Stomach smooth muscle (tissue), 2 donors: ENCODE measurements at regions not wholly inside any gene's neighbourhood (a gene's known extent, or its start where the extent isn't known, plus 50 kb on each side); places are given as distances from the start of the nearest gene placed in this dataset.

Experiments used
- H3K27ac ChIP-seq: one replicate; pipeline ENCODE4 v1.7.0; 2013; ENCODE audit warnings: mild to moderate bottlenecking, low read length, inconsistent platforms
- H3K27me3 ChIP-seq, 2 donors: one replicate each; pipeline ENCODE4 v1.7.0; 2013; ENCODE audit warnings: low read length in 2 of 2; ENCODE audit not compliant: insufficient read depth in 2 of 2, control insufficient read depth in 1 of 2
- H3K36me3 ChIP-seq, 2 donors: one replicate each; pipeline ENCODE4 v1.7.0; 2013; ENCODE audit warnings: low read length in 2 of 2; ENCODE audit not compliant: control insufficient read depth in 2 of 2, insufficient read depth in 2 of 2
- H3K4me1 ChIP-seq: one replicate; pipeline ENCODE4 v1.7.0; 2013; ENCODE audit warnings: low read length; ENCODE audit not compliant: control insufficient read depth, insufficient read depth
- H3K4me3 ChIP-seq, 2 donors: one replicate each; pipeline ENCODE4 v1.7.0; 2013; ENCODE audit warnings: low read length in 2 of 2
- H3K9ac ChIP-seq, 2 donors: one replicate each; pipeline ENCODE4 v1.7.0; 2013; ENCODE audit warnings: low read length in 2 of 2, mild to moderate bottlenecking in 1 of 2
- H3K9me3 ChIP-seq, 2 donors: one replicate each; pipeline ENCODE4 v1.7.0; 2013; ENCODE audit warnings: low read length in 2 of 2; ENCODE audit not compliant: control insufficient read depth in 2 of 2
- donor health status: healthy.
- donor health status: Pancreatic carcinoma.

DNA sequence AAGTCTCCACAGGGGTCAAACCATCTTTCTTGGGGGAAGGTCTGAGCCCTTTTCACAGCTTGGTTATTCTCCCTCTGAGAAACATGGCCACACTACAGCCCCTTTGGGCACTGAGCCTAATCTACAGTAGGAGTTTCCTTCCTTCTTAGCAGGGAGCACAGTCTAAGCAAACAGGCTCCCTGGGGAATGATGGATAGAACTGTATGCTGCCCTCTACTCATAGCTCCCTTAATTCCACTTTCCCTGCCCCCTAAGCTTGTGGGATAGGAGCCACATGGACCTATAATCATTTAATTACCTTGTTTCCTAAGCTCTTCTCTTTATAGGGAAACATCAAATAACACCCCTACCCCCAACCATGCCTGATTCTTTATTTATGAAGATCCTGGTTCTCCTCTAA is 442.1 kb upstream of the MEX3C start:
- Histone ChIP-seq H3K9me3 (no peaks in the 10 kb centered on the region), H3K4me1 (no peaks in the 10 kb centered on the region), H3K9ac (no peak overlapping the region), H3K27ac (no peak overlapping the region), H3K4me3 (no peak overlapping the region), H3K27me3 (peaks cover 0 to 2% of the 10 kb centered on the region in 2 donors), H3K36me3 (no peaks in the 10 kb centered on the region)

DNA sequence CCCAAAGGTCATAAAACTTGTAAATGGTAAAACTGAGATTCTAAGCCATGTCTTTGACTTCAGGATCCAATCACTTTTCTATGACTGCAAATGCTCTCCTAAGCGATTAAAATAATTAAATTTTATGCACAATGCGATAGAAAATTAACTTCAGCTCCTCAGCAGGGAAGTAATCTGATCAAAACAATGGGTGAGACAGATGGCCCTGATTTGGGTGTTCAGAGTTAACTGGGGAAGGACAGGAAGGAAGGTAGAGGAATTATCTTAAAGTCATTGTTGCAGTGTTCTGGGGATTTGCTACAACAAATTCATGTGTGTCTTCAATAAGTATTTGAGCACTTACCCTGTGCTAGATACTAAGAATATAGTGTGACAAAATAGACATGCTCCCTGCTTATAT is 446.0 kb upstream of the MEX3C start:
- peaks cover 0 to 2% of the 10 kb centered on the region in 2 donors for H3K27me3 ChIP-seq
- no peak overlapping the region for H3K27ac ChIP-seq
- H3K9ac ChIP-seq: no peak overlapping the region
- H3K9me3 ChIP-seq: no peaks in the 10 kb centered on the region
- no peaks in the 10 kb centered on the region for H3K4me1 ChIP-seq
- no peaks in the 10 kb centered on the region for H3K36me3 ChIP-seq
- H3K4me3 ChIP-seq: no peak overlapping the region

DNA sequence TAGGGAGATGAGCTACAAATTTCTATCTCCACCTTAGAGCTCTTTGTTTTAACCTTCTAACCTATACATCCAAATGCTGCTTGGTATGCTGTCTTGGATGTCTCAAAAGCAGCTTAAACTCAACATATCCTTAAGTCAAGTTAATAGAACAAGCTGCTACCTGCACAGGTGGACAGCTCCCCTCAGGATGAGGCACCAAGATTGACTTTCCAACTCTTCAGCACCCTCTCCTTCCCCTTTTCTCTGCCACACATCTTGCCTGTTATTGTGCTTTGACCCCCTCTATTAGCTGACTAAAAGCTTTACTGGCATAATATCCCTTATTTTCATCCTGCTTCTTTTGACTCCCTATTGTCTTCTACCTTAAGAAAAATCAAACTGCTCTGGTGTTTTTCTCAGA is 448.1 kb upstream of the MEX3C start:
- Histone ChIP-seq H3K4me3 (no peak overlapping the region), H3K36me3 (no peaks in the 10 kb centered on the region)

DNA sequence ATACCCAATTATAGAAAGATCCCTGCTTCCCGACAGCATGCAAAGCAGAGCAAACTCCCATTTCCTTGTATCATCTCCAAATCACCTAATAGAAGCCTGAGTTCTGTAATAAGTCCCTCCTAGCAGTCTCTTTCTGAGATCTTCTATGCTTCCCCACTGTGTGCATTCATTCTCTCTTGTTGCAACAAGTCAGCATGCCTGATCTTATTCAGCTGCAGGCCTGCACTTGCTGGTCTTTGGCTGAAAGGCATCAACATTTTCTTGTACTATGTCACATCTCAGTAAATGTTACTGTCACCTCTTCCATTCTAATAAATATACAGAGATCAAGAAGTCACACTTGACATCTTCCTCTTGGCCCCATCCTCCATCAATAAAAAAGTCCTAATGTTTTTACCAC is 449.9 kb upstream of the MEX3C start:
- no peaks in the 10 kb centered on the region for H3K9me3 ChIP-seq

More for the DNA sequence above, 448.1 kb upstream of the MEX3C start:
- H3K4me1 ChIP-seq: no peaks in the 10 kb centered on the region
- H3K27me3 ChIP-seq: no peaks in the 10 kb centered on the region
- no peak overlapping the region for H3K27ac ChIP-seq
- H3K9me3 ChIP-seq: no peaks in the 10 kb centered on the region
- no peak overlapping the region for H3K9ac ChIP-seq

DNA sequence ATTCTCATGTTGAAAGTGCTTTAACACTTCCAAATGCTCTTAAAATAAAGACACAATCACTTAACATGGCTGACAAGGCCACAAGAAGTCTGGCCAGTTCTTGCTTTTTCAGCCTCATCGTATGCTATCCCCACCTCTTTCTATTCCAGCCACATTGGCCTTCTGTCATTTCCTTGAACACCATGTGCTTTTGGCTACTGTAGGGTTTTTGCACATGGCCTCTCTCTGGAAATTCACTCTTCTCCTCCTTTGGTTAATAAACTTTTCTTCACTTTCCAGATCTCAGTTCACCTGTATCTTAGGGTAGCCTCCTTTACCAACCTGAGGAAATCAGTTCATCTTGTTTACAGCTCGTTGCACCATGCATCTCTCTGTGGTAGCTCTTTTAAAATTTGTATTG is 450.5 kb upstream of the MEX3C start:
- H3K27me3 ChIP-seq: no peaks in the 10 kb centered on the region
- H3K4me1 ChIP-seq: no peaks in the 10 kb centered on the region
- no peaks in the 10 kb centered on the region for H3K36me3 ChIP-seq
- no peak overlapping the region for H3K4me3 ChIP-seq
- no peak overlapping the region for H3K9ac ChIP-seq
- H3K9me3 ChIP-seq: no peaks in the 10 kb centered on the region
- H3K27ac ChIP-seq: no peak overlapping the region

More for the DNA sequence above, 449.9 kb upstream of the MEX3C start:
- H3K4me3 ChIP-seq: no peak overlapping the region
- no peaks in the 10 kb centered on the region for H3K27me3 ChIP-seq
- H3K9ac ChIP-seq: no peak overlapping the region
- H3K36me3 ChIP-seq: no peaks in the 10 kb centered on the region
- no peak overlapping the region for H3K27ac ChIP-seq
- no peaks in the 10 kb centered on the region for H3K4me1 ChIP-seq

DNA sequence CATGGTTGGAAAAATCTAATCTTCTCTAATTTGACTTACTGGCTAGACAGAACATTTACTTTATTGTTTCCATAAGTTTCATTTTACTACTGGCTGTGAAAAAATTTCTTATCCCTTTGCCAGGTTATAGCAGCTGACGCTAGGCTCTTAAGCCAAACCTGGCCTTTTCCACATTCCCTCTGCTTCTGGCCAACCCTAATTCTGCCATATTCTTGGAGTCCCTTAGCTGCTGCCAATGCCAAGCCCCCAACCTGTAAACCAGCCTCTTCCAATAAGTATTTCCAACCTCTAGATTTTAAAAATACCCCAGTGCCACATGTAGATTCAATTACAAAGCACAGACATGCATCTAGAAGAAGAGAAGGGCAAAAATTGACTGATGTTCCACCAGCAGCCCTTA is 452.3 kb upstream of the MEX3C start:
- Histone ChIP-seq H3K27me3 (peaks cover 0 to 6% of the 10 kb centered on the region in 2 donors), H3K9me3 (no peaks in the 10 kb centered on the region), H3K9ac (no peak overlapping the region), H3K36me3 (no peaks in the 10 kb centered on the region), H3K4me3 (no peak overlapping the region), H3K4me1 (no peaks in the 10 kb centered on the region), H3K27ac (no peak overlapping the region)

DNA sequence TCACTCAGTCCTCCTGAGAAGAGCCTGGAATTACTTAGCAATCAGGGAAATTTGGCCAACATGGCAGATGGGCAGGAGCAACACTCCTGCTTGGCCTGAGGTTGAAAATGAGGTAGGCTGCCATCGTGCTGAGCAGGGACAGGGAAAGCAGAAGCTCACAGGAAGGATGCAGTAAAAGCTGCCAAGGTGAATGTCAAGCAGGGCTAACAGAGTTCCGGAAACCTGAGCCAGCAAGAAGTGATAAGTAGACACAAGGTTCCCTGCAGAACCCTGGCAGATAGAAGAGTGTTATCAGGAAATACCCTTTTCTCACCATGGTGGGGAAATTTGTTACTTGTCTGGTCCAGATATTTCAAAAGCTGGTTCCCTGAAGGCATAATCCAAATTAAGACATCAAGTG is 454.3 kb upstream of the MEX3C start:
- H3K9me3 ChIP-seq: no peaks in the 10 kb centered on the region

DNA sequence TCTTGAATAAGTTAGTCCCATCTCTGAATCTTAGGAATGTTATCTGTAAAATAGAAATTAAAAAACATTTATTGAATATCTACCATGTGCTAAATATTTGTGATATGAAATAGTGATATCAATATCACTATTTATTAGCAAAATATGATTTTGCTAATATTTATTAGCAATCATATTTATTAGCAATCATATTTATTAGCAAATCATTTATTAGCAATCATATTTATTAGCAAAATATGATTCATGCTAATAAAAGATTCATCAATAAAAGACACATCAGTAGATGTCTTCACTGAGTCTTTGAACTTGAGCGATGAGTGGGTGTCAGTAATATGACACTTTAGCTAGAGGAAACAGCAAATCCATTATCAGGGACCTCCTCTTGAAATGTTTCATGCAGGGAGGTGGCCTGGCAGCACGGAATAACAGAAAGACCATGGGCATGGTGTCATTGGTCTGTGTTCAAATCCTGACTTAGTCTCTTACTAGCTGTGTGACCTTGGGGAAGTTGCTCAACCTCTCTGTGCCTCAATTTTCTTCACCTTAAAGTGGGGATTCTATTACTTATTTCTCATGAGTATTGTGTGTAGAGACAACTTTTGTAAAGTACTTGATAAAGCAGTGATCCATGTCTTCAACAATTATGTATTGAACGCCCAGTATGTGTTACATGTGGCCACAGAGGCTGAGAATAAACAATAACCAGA is 456.2 kb upstream of the MEX3C start:
- Histone ChIP-seq H3K27ac (no peak overlapping the region), H3K9me3 (no peaks in the 10 kb centered on the region), H3K27me3 (peaks cover 0 to 6% of the 10 kb centered on the region in 2 donors), H3K9ac (no peak overlapping the region), H3K36me3 (no peaks in the 10 kb centered on the region), H3K4me1 (no peaks in the 10 kb centered on the region), H3K4me3 (no peak overlapping the region)

More for the DNA sequence above, 454.3 kb upstream of the MEX3C start:
- Histone ChIP-seq H3K9ac (no peak overlapping the region), H3K4me3 (no peak overlapping the region), H3K27me3 (peaks cover 0 to 6% of the 10 kb centered on the region in 2 donors), H3K27ac (no peak overlapping the region), H3K36me3 (no peaks in the 10 kb centered on the region), H3K4me1 (no peaks in the 10 kb centered on the region)

DNA sequence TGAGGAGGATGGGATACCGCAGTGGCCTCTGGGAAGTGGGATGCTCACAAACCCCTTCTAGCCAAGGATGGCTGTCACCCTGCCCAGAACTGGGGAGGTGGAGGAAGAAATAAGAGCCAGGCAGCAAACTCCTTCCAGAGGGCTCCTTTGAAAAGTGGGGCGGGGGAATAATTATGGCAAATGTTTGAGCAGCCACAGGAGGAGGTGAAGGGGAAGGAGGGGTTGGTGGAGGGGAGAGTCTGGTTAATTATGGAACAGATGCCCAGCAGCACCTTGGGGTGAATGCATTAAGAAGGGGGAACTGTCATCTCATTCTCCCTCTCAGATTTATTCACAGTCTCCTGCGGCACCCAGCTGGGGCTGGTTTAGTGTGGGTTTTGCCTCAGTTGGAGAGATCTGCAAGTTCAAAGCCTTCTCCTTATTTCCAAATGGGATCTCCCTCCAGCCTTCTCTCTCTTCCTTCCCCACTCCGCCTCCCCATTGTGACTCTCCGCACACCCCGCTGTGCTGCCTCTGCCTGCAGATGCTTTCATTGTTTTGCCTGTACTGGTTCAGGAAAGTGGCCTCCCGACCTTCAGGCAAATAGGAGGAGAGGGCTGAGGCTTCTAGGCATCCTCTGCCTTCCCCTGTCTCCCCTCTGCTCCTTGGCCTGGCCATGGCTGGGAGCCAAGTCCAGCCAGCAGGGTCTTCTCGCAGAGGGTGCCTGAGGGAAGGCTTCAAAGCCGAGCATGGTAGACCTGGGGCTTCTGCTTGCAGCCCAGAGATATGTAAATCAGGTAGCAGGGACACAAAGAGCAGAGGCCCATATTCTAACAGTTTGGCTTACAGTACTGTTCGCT is 457.2 kb upstream of the MEX3C start:
- no peaks in the 10 kb centered on the region for H3K4me1 ChIP-seq
- no peak overlapping the region for H3K9ac ChIP-seq
- no peak overlapping the region for H3K27ac ChIP-seq
- H3K9me3 ChIP-seq: no peaks in the 10 kb centered on the region
- H3K4me3 ChIP-seq: no peak overlapping the region
- H3K27me3 ChIP-seq: peaks cover 0 to 11% of the 10 kb centered on the region in 2 donors
- H3K36me3 ChIP-seq: no peaks in the 10 kb centered on the region

DNA sequence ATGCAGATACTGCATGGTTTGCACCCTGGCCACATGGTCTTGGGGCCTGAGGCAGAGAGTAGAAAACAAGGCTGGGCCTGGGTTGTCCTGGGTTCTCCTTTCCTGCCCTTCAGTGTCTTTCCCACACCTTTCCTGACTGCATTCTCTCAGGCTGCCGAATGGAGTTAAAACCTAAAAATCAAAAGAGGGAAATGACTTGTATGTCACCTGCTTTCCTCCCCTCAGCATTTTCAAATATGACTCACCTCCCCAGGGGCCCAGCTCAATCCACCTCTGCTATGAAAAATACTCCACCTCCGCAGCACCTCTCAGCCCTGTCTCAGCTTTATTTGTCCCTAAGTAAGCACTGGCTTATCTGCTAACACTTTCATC is 457.8 kb upstream of the MEX3C start:
- Histone ChIP-seq H3K9me3 (no peaks in the 10 kb centered on the region), H3K4me1 (no peaks in the 10 kb centered on the region), H3K4me3 (no peak overlapping the region), H3K27ac (no peak overlapping the region), H3K27me3 (peaks cover 0 to 14% of the 10 kb centered on the region in 2 donors), H3K9ac (no peak overlapping the region), H3K36me3 (no peaks in the 10 kb centered on the region)

DNA sequence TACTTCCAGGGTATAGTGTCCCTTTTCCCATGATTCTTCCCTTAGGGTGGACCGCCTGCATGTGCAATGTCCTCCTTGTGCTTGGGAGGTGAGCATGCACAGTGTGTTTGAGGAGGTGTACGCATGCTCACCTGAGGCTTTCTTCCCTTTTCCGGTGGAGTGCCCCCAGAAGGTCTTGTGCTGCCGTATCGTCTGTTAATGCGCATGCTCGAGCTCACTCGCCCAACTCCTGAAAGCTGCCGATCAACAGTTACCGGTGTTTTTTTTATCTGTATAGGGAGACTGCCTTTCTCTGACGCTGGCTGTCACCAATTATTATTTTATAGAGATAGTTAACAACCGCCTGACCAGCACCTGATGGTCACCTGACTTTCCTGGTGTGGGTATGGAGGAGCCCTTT is 458.8 kb upstream of the MEX3C start:
- Histone ChIP-seq H3K27me3 (peaks cover 0 to 16% of the 10 kb centered on the region in 2 donors), H3K27ac (no peak overlapping the region), H3K9me3 (no peaks in the 10 kb centered on the region), H3K36me3 (no peaks in the 10 kb centered on the region), H3K9ac (no peak overlapping the region), H3K4me1 (no peaks in the 10 kb centered on the region), H3K4me3 (no peak overlapping the region)
